ENCODE measurements at regions not wholly inside any gene's neighbourhood (a gene's known extent, or its start where the extent isn't known, plus 50 kb on each side); places are given as distances from the start of the nearest gene placed in this dataset.

GRCh38 chr4:181679754-181680153, 563.4 kb upstream of the TENM3 start:
- no peak overlapping the region for H3K56ac ChIP-seq (ENCODE audit: low read length)
- no peak overlapping the region for H3K27ac ChIP-seq (ENCODE audit: low read depth, low read length)
- no peak overlapping the region for H4K5ac ChIP-seq (ENCODE audit: low read length)
- DNase-seq: no peak
- H2BK15ac ChIP-seq (replicated peaks; ENCODE audit: low read depth): no peak overlapping the region
- H2AK5ac ChIP-seq (ENCODE audit: low read length): no peak overlapping the region
- no CpG with 5 or more reads among the region's 3 CpGs for WGBS (ENCODE audit: extremely low coverage, insufficient coverage, low lambda C conversion rate)
- H3K27me3 ChIP-seq (ENCODE audit: insufficient read depth, low read length, poor library complexity): no peaks in the 10 kb centered on the region
- H2BK5ac ChIP-seq (ENCODE audit: low read length): no peak overlapping the region
- no peak overlapping the region for H3K4me3 ChIP-seq (ENCODE audit: low read length)
- H3K4ac ChIP-seq (ENCODE audit: low read depth, low read length): no peak overlapping the region
- no peaks in the 10 kb centered on the region for H3K79me1 ChIP-seq (ENCODE audit: low read length)
- H3K36me3 ChIP-seq (ENCODE audit: control insufficient read depth, insufficient read depth, low read length): no peaks in the 10 kb centered on the region
- H3K4me2 ChIP-seq (ENCODE audit: low read length): no peak overlapping the region
- no peak overlapping the region for H3K18ac ChIP-seq (ENCODE audit: low read length)
- no peak overlapping the region for H3K23ac ChIP-seq (ENCODE audit: low read length)
- H2BK120ac ChIP-seq (ENCODE audit: low read depth, low read length): no peak overlapping the region
- no peak overlapping the region for H3K9ac ChIP-seq (ENCODE audit: low read length)
- no peaks in the 10 kb centered on the region for H3K79me2 ChIP-seq (ENCODE audit: control insufficient read depth, insufficient read depth, low read length)
- no peak overlapping the region for H4K8ac ChIP-seq (ENCODE audit: low read depth, low read length)
- no peaks in the 10 kb centered on the region for H3K4me1 ChIP-seq (ENCODE audit: control insufficient read depth, low read depth, low read length)

- H4K8ac ChIP-seq (ENCODE audit: low read depth, low read length): no peak overlapping the region
- no peaks in the 10 kb centered on the region for H3K79me1 ChIP-seq (ENCODE audit: low read length)
- H2BK15ac ChIP-seq (replicated peaks; ENCODE audit: low read depth): no peak overlapping the region
- H3K27me3 ChIP-seq (ENCODE audit: insufficient read depth, low read length, poor library complexity): no peaks in the 10 kb centered on the region
- no peak overlapping the region for H3K27ac ChIP-seq (ENCODE audit: low read depth, low read length)
- H3K23ac ChIP-seq (ENCODE audit: low read length): no peak overlapping the region
- no peaks in the 10 kb centered on the region for H3K36me3 ChIP-seq (ENCODE audit: control insufficient read depth, insufficient read depth, low read length)
- H3K4me1 ChIP-seq (ENCODE audit: control insufficient read depth, low read depth, low read length): no peaks in the 10 kb centered on the region
- no peak overlapping the region for H2BK5ac ChIP-seq (ENCODE audit: low read length)
- H3K4me3 ChIP-seq (ENCODE audit: low read length): no peak overlapping the region
- no peak overlapping the region for H2AK5ac ChIP-seq (ENCODE audit: low read length)
- WGBS (ENCODE audit: extremely low coverage, insufficient coverage, low lambda C conversion rate): no CpG with 5 or more reads among the region's 3 CpGs
- no peak overlapping the region for H4K5ac ChIP-seq (ENCODE audit: low read length)
- no peak overlapping the region for H3K4me2 ChIP-seq (ENCODE audit: low read length)
- H3K56ac ChIP-seq (ENCODE audit: low read length): no peak overlapping the region
- no peak for DNase-seq
- H3K9ac ChIP-seq (ENCODE audit: low read length): no peak overlapping the region
- H3K18ac ChIP-seq (ENCODE audit: low read length): no peak overlapping the region
- no peaks in the 10 kb centered on the region for H3K79me2 ChIP-seq (ENCODE audit: control insufficient read depth, insufficient read depth, low read length)
- H3K4ac ChIP-seq (ENCODE audit: low read depth, low read length): no peak overlapping the region
- no peak overlapping the region for H2BK120ac ChIP-seq (ENCODE audit: low read depth, low read length)
Observed at GRCh38 chr4:181682367-181683047, 560.7 kb upstream of the TENM3 start.

GRCh38 chr4:181684310-181684709, 558.9 kb upstream of the TENM3 start:
- no peak overlapping the region for H2BK5ac ChIP-seq (ENCODE audit: low read length)
- H3K27me3 ChIP-seq (ENCODE audit: insufficient read depth, low read length, poor library complexity): no peaks in the 10 kb centered on the region
- H3K4me2 ChIP-seq (ENCODE audit: low read length): no peak overlapping the region
- H2AK5ac ChIP-seq (ENCODE audit: low read length): no peak overlapping the region
- H3K4ac ChIP-seq (ENCODE audit: low read depth, low read length): no peak overlapping the region
- H3K4me1 ChIP-seq (ENCODE audit: control insufficient read depth, low read depth, low read length): peaks cover 2% of the 10 kb centered on the region
- no peaks in the 10 kb centered on the region for H3K79me1 ChIP-seq (ENCODE audit: low read length)
- no peaks in the 10 kb centered on the region for H3K36me3 ChIP-seq (ENCODE audit: control insufficient read depth, insufficient read depth, low read length)
- no peak overlapping the region for H2BK15ac ChIP-seq (replicated peaks; ENCODE audit: low read depth)
- no peak overlapping the region for H3K27ac ChIP-seq (ENCODE audit: low read depth, low read length)
- H3K4me3 ChIP-seq (ENCODE audit: low read length): no peak overlapping the region
- no peak overlapping the region for H4K5ac ChIP-seq (ENCODE audit: low read length)
- H3K79me2 ChIP-seq (ENCODE audit: control insufficient read depth, insufficient read depth, low read length): no peaks in the 10 kb centered on the region
- H4K8ac ChIP-seq (ENCODE audit: low read depth, low read length): no peak overlapping the region
- DNase-seq: no peak
- H3K56ac ChIP-seq (ENCODE audit: low read length): no peak overlapping the region
- no peak overlapping the region for H2BK120ac ChIP-seq (ENCODE audit: low read depth, low read length)
- H3K18ac ChIP-seq (ENCODE audit: low read length): no peak overlapping the region
- no peak overlapping the region for H3K9ac ChIP-seq (ENCODE audit: low read length)
- WGBS (ENCODE audit: extremely low coverage, insufficient coverage, low lambda C conversion rate): no CpG with 5 or more reads among the region's 2 CpGs
- no peak overlapping the region for H3K23ac ChIP-seq (ENCODE audit: low read length)

- H3K79me2 ChIP-seq (ENCODE audit: control insufficient read depth, insufficient read depth, low read length): no peaks in the 10 kb centered on the region
- no peak overlapping the region for H3K4ac ChIP-seq (ENCODE audit: low read depth, low read length)
- H3K56ac ChIP-seq (ENCODE audit: low read length): no peak overlapping the region
- no peak overlapping the region for H3K27ac ChIP-seq (ENCODE audit: low read depth, low read length)
- no peak overlapping the region for H2BK120ac ChIP-seq (ENCODE audit: low read depth, low read length)
- H2BK5ac ChIP-seq (ENCODE audit: low read length): no peak overlapping the region
- H3K4me3 ChIP-seq (ENCODE audit: low read length): no peak overlapping the region
- no peaks in the 10 kb centered on the region for H3K79me1 ChIP-seq (ENCODE audit: low read length)
- no peak overlapping the region for H4K5ac ChIP-seq (ENCODE audit: low read length)
- H3K23ac ChIP-seq (ENCODE audit: low read length): no peak overlapping the region
- no peaks in the 10 kb centered on the region for H3K36me3 ChIP-seq (ENCODE audit: control insufficient read depth, insufficient read depth, low read length)
- peaks cover 2% of the 10 kb centered on the region for H3K4me1 ChIP-seq (ENCODE audit: control insufficient read depth, low read depth, low read length)
- H3K9ac ChIP-seq (ENCODE audit: low read length): no peak overlapping the region
- no CpG with 5 or more reads among the region's 2 CpGs for WGBS (ENCODE audit: extremely low coverage, insufficient coverage, low lambda C conversion rate)
- H3K27me3 ChIP-seq (ENCODE audit: insufficient read depth, low read length, poor library complexity): no peaks in the 10 kb centered on the region
- no peak overlapping the region for H3K4me2 ChIP-seq (ENCODE audit: low read length)
- H2AK5ac ChIP-seq (ENCODE audit: low read length): no peak overlapping the region
- no peak overlapping the region for H4K8ac ChIP-seq (ENCODE audit: low read depth, low read length)
- no peak for DNase-seq
- no peak overlapping the region for H3K18ac ChIP-seq (ENCODE audit: low read length)
- H2BK15ac ChIP-seq (replicated peaks; ENCODE audit: low read depth): no peak overlapping the region
Observed at GRCh38 chr4:181685461-181685860, 557.7 kb upstream of the TENM3 start.

- Histone ChIP-seq H3K27ac (ENCODE audit: low read depth, low read length) (no peak overlapping the region), H3K4me3 (ENCODE audit: low read length) (no peak overlapping the region)
Observed at GRCh38 chr4:181685911-181686310, 557.3 kb upstream of the TENM3 start.

GRCh38 chr4:181687116-181687515, 556.1 kb upstream of the TENM3 start:
- Histone ChIP-seq H3K18ac (ENCODE audit: low read length) (no peak overlapping the region), H3K9ac (ENCODE audit: low read length) (no peak overlapping the region), H3K36me3 (ENCODE audit: control insufficient read depth, insufficient read depth, low read length) (no peaks in the 10 kb centered on the region), H4K8ac (ENCODE audit: low read depth, low read length) (no peak overlapping the region), H2BK15ac (replicated peaks; ENCODE audit: low read depth) (no peak overlapping the region), H3K27me3 (ENCODE audit: insufficient read depth, low read length, poor library complexity) (no peaks in the 10 kb centered on the region), H3K4me2 (ENCODE audit: low read length) (no peak overlapping the region), H2AK5ac (ENCODE audit: low read length) (no peak overlapping the region), H3K23ac (ENCODE audit: low read length) (no peak overlapping the region), H3K56ac (ENCODE audit: low read length) (no peak overlapping the region), H3K4ac (ENCODE audit: low read depth, low read length) (no peak overlapping the region), H3K27ac (ENCODE audit: low read depth, low read length) (no peak overlapping the region), H3K79me1 (ENCODE audit: low read length) (no peaks in the 10 kb centered on the region), H3K79me2 (ENCODE audit: control insufficient read depth, insufficient read depth, low read length) (no peaks in the 10 kb centered on the region), H2BK5ac (ENCODE audit: low read length) (no peak overlapping the region), H3K4me3 (ENCODE audit: low read length) (no peak overlapping the region), H2BK120ac (ENCODE audit: low read depth, low read length) (no peak overlapping the region), H3K4me1 (ENCODE audit: control insufficient read depth, low read depth, low read length) (peaks cover 2% of the 10 kb centered on the region), H4K5ac (ENCODE audit: low read length) (no peak overlapping the region)
- DNase-seq: no peak
- WGBS (ENCODE audit: extremely low coverage, insufficient coverage, low lambda C conversion rate): no CpG with 5 or more reads among the region's 4 CpGs

More at GRCh38 chr4:181685911-181686310, 557.3 kb upstream of the TENM3 start:
- Histone ChIP-seq H2AK5ac (ENCODE audit: low read length) (no peak overlapping the region), H3K79me1 (ENCODE audit: low read length) (no peaks in the 10 kb centered on the region), H3K4me2 (ENCODE audit: low read length) (no peak overlapping the region), H3K4ac (ENCODE audit: low read depth, low read length) (no peak overlapping the region), H3K9ac (ENCODE audit: low read length) (no peak overlapping the region), H3K27me3 (ENCODE audit: insufficient read depth, low read length, poor library complexity) (no peaks in the 10 kb centered on the region), H2BK15ac (replicated peaks; ENCODE audit: low read depth) (no peak overlapping the region), H3K4me1 (ENCODE audit: control insufficient read depth, low read depth, low read length) (peaks cover 2% of the 10 kb centered on the region), H3K79me2 (ENCODE audit: control insufficient read depth, insufficient read depth, low read length) (no peaks in the 10 kb centered on the region), H2BK120ac (ENCODE audit: low read depth, low read length) (no peak overlapping the region), H2BK5ac (ENCODE audit: low read length) (no peak overlapping the region), H3K18ac (ENCODE audit: low read length) (no peak overlapping the region), H3K56ac (ENCODE audit: low read length) (no peak overlapping the region), H4K8ac (ENCODE audit: low read depth, low read length) (no peak overlapping the region), H3K23ac (ENCODE audit: low read length) (no peak overlapping the region), H4K5ac (ENCODE audit: low read length) (no peak overlapping the region), H3K36me3 (ENCODE audit: control insufficient read depth, insufficient read depth, low read length) (no peaks in the 10 kb centered on the region)
- no CpG with 5 or more reads among the region's 4 CpGs for WGBS (ENCODE audit: extremely low coverage, insufficient coverage, low lambda C conversion rate)
- peak; percentile 21 for DNase-seq

Data from mesendoderm (in vitro differentiated cells).